ENCODE measurements at regions not wholly inside any gene's neighbourhood (a gene's known extent, or its start where the extent isn't known, plus 50 kb on each side); places are given as distances from the start of the nearest gene placed in this dataset.
A peak's percentile ranks its signal among the peaks of the same experiment; 100 is the strongest.

GRCh38 chr9:20276762-20277161 lies 345.5 kb downstream of the MLLT3 start:
- H3K27ac ChIP-seq = no peak overlapping the region
- TF ChIP-seq ZFX (IDR thresholded peaks at IDR 0.05) = no peak
- TF ChIP-seq CTCF (conservative IDR thresholded peaks at IDR 0.05) = no peak

- H3K27ac ChIP-seq = no peak overlapping the region
- TF ChIP-seq ZFX (IDR thresholded peaks at IDR 0.05) (no peak), CTCF (conservative IDR thresholded peaks at IDR 0.05) (peak; percentile 24)
These were observed 350.6 kb downstream of the MLLT3 start for GRCh38 chr9:20271723-20272122.

GRCh38 chr9:20271096-20271495 lies 351.2 kb downstream of the MLLT3 start:
- H3K27ac ChIP-seq = no peak overlapping the region
- TF ChIP-seq CTCF (conservative IDR thresholded peaks at IDR 0.05) (no peak), ZFX (IDR thresholded peaks at IDR 0.05) (no peak)

- no peak for TF ChIP-seq ZFX (IDR thresholded peaks at IDR 0.05)
- TF ChIP-seq CTCF (conservative IDR thresholded peaks at IDR 0.05) = no peak
These were observed 352.1 kb downstream of the MLLT3 start for GRCh38 chr9:20270161-20270560.

GRCh38 chr9:20269620-20270019 lies 352.7 kb downstream of the MLLT3 start:
- no peak overlapping the region for H3K27ac ChIP-seq
- TF ChIP-seq CTCF (conservative IDR thresholded peaks at IDR 0.05) = no peak
- no peak for TF ChIP-seq ZFX (IDR thresholded peaks at IDR 0.05)

More at GRCh38 chr9:20270161-20270560, 352.1 kb downstream of the MLLT3 start:
- H3K27ac ChIP-seq = no peak overlapping the region

GRCh38 chr9:20264896-20265295 lies 357.4 kb downstream of the MLLT3 start:
- H3K27ac ChIP-seq = no peak overlapping the region
- TF ChIP-seq ZFX (IDR thresholded peaks at IDR 0.05) (no peak), CTCF (conservative IDR thresholded peaks at IDR 0.05) (no peak)

GRCh38 chr9:20262611-20263010 lies 359.7 kb downstream of the MLLT3 start:
- H3K27ac ChIP-seq = no peak overlapping the region

More at GRCh38 chr9:20262611-20263010, 359.7 kb downstream of the MLLT3 start:
- TF ChIP-seq ZFX (IDR thresholded peaks at IDR 0.05) = no peak
- TF ChIP-seq CTCF (conservative IDR thresholded peaks at IDR 0.05) = no peak

Data from C4-2B (cell line).